Neural cell (in vitro differentiated cells): ENCODE measurements at regions not wholly inside any gene's neighbourhood (a gene's known extent, or its start where the extent isn't known, plus 50 kb on each side); places are given as distances from the start of the nearest gene placed in this dataset.

Source experiments
- H2AFZ ChIP-seq: fragments of 200-600, 300-800 bp; sonication (generic), shearing (Covaris generic); 2 replicates; pipeline ENCODE4 v1.6.0; 2014; ENCODE audit warnings: low read depth, mild to moderate bottlenecking, antibody characterized with exemption, low read length, moderate library complexity
- H3F3A ChIP-seq: fragments of 200-600 bp; shearing (Covaris generic); 2 replicates; pipeline ENCODE4 v1.6.1; 2016; ENCODE audit warnings: mild to moderate bottlenecking, moderate library complexity, mixed read lengths, antibody characterized with exemption, low read length; ENCODE audit not compliant: insufficient read depth, poor library complexity, severe bottlenecking
- H3K27ac ChIP-seq: fragments of 200-600, 300-800 bp; sonication (generic), shearing (Covaris generic); 2 replicates; pipeline ENCODE4 v1.5.1; 2014; ENCODE audit warnings: mild to moderate bottlenecking, low read length, moderate library complexity
- H3K27me3 ChIP-seq: fragments of 300-800, 200-600 bp; sonication (generic), shearing (Covaris generic); 2 replicates; pipeline ENCODE4 v1.6.0; 2014; ENCODE audit warnings: mild to moderate bottlenecking, low read depth, low read length, moderate library complexity; ENCODE audit not compliant: insufficient read depth
- H3K36me3 ChIP-seq: fragments of 300-800, 200-600 bp; sonication (generic), shearing (Covaris generic); 2 replicates; pipeline ENCODE4 v1.5.1; 2014; ENCODE audit warnings: mild to moderate bottlenecking, antibody characterized with exemption, low read length, moderate library complexity; ENCODE audit not compliant: insufficient read depth
- H3K4me2 ChIP-seq: fragments of 300-800, 200-600 bp; sonication (generic), shearing (Covaris generic); 2 replicates; pipeline ENCODE4 v1.6.0; 2014; ENCODE audit warnings: mild to moderate bottlenecking, low read length
- H3K4me3 ChIP-seq: fragments of 300-800, 200-600 bp; sonication (generic), shearing (Covaris generic); 2 replicates; pipeline ENCODE4 v1.5.1; 2014; ENCODE audit warnings: mild to moderate bottlenecking, low read length, moderate library complexity
- H3K79me2 ChIP-seq: fragments of 200-600 bp; shearing (Covaris generic); replicated peaks from 2 replicates; pipeline ENCODE4 v1.6.0; 2014; ENCODE audit warnings: mild to moderate bottlenecking, low read length, moderate library complexity; ENCODE audit not compliant: insufficient read depth
- H3K9ac ChIP-seq: fragments of 300-800, 200-600 bp; sonication (generic), shearing (Covaris generic); 2 replicates; pipeline ENCODE4 v1.6.1; 2016; ENCODE audit warnings: mild to moderate bottlenecking, low read length, mixed read lengths
- H3K9me2 ChIP-seq: fragments of 200-600 bp; shearing (Covaris generic); 2 replicates; pipeline ENCODE4 v1.6.1; 2016; ENCODE audit warnings: mild to moderate bottlenecking, low read length, mixed read lengths; ENCODE audit not compliant: insufficient read depth
- H3K9me3 ChIP-seq: fragments of 200-600, 300-800 bp; sonication (generic), shearing (Covaris generic); 2 replicates; pipeline ENCODE4 v1.6.1; 2016; ENCODE audit warnings: mild to moderate bottlenecking, mixed run types, low read length, moderate library complexity, mixed read lengths
- H4K20me1 ChIP-seq: fragments of 200-600 bp; shearing (Covaris generic); 2 replicates; pipeline ENCODE4 v1.6.1; 2016; ENCODE audit warnings: mild to moderate bottlenecking, mixed run types; ENCODE audit not compliant: insufficient read depth
- CTCF ChIP-seq: fragments of 450-650 bp; IDR thresholded peaks from 2 replicates; pipeline ENCODE4 v1.5.1; 2014; ENCODE audit warnings: antibody characterized with exemption, mild to moderate bottlenecking, moderate library complexity; ENCODE audit not compliant: poor library complexity, severe bottlenecking
- EP300 ChIP-seq: fragments of 450-650 bp; conservative IDR thresholded peaks from 2 replicates; pipeline ENCODE4 v1.6.1; 2014; ENCODE audit warnings: antibody characterized with exemption, mild to moderate bottlenecking, moderate library complexity; ENCODE audit not compliant: poor library complexity, severe bottlenecking
- EZH2 ChIP-seq: fragments of 200-600, 300-800 bp; shearing (Covaris generic), sonication (generic); IDR thresholded peaks from 2 replicates; pipeline ENCODE4 v1.6.1; 2014; ENCODE audit warnings: antibody characterized with exemption, low read length, borderline replicate concordance, mild to moderate bottlenecking; ENCODE audit not compliant: insufficient read depth, poor library complexity, severe bottlenecking
- MXI1 ChIP-seq: fragments of 450-650 bp; conservative IDR thresholded peaks from 2 replicates; pipeline ENCODE4 v1.6.1; 2014; ENCODE audit warnings: antibody characterized with exemption, mild to moderate bottlenecking; ENCODE audit not compliant: poor library complexity, severe bottlenecking
- POLR2AphosphoS5 ChIP-seq: IDR thresholded peaks from 2 replicates; pipeline ENCODE4 v1.6.1; 2012
- RAD21 ChIP-seq: fragments of 450-650 bp; conservative IDR thresholded peaks from 2 replicates; pipeline ENCODE4 v1.6.1; 2014; ENCODE audit warnings: antibody characterized with exemption, mild to moderate bottlenecking, moderate library complexity
- REST ChIP-seq: IDR thresholded peaks from 2 replicates; pipeline ENCODE4 v1.6.1; 2012; ENCODE audit warnings: borderline replicate concordance
- SMC3 ChIP-seq: fragments of 450-650 bp; conservative IDR thresholded peaks from 2 replicates; pipeline ENCODE4 v1.6.1; 2014; ENCODE audit warnings: antibody characterized with exemption, mild to moderate bottlenecking, moderate library complexity; ENCODE audit not compliant: poor library complexity
- TAF1 ChIP-seq: IDR thresholded peaks from 2 replicates; pipeline ENCODE4 v1.6.1; 2012; ENCODE audit warnings: low read depth

GRCh38 chr4:179595671-179596410, 2153.6 kb upstream of the AGA start:
- Histone ChIP-seq H3K36me3 (no peaks in the 10 kb centered on the region), H3F3A (no peaks in the 10 kb centered on the region), H3K9ac (no peak overlapping the region), H3K9me3 (no peaks in the 10 kb centered on the region), H2AFZ (no peak overlapping the region), H3K79me2 (no peaks in the 10 kb centered on the region), H3K9me2 (no peaks in the 10 kb centered on the region), H3K27me3 (no peaks in the 10 kb centered on the region), H4K20me1 (no peaks in the 10 kb centered on the region), H3K4me3 (no peak overlapping the region), H3K4me2 (no peak overlapping the region), H3K27ac (no peak overlapping the region)
- TF ChIP-seq TAF1: no peak
- no peak for TF ChIP-seq EP300
- no peak for TF ChIP-seq CTCF
- no peak for TF ChIP-seq RAD21
- no peak for TF ChIP-seq SMC3
- no peak for TF ChIP-seq EZH2
- no peak for TF ChIP-seq POLR2AphosphoS5
- no peak for TF ChIP-seq REST
- TF ChIP-seq MXI1: no peak

GRCh38 chr4:179596621-179597020, 2154.4 kb upstream of the AGA start:
- no peaks in the 10 kb centered on the region for H3K27me3 ChIP-seq
- no peak for TF ChIP-seq EP300
- TF ChIP-seq RAD21: no peak
- no peak for TF ChIP-seq SMC3
- TF ChIP-seq EZH2: no peak
- H3K79me2 ChIP-seq: no peaks in the 10 kb centered on the region
- no peak overlapping the region for H3K27ac ChIP-seq
- no peak overlapping the region for H3K4me2 ChIP-seq
- H3K36me3 ChIP-seq: no peaks in the 10 kb centered on the region
- no peaks in the 10 kb centered on the region for H4K20me1 ChIP-seq
- H3K4me3 ChIP-seq: no peak overlapping the region
- H3K9me2 ChIP-seq: no peaks in the 10 kb centered on the region
- no peak overlapping the region for H3K9ac ChIP-seq
- no peaks in the 10 kb centered on the region for H3K9me3 ChIP-seq
- no peak overlapping the region for H2AFZ ChIP-seq
- H3F3A ChIP-seq: no peaks in the 10 kb centered on the region
